H9 (cell line): ENCODE measurements at regions not wholly inside any gene's neighbourhood (a gene's known extent, or its start where the extent isn't known, plus 50 kb on each side); places are given as distances from the start of the nearest gene placed in this dataset.
"Not testable (repeated sequence)": the region's sequence is repeated elsewhere in the genome, so short reads cannot be mapped to it uniquely, and the experiment has no call there.

Experiments
- DNase-seq: peaks from one replicate; pipeline ENCODE4 v3.0.0-alpha.2; 2017
- H2AFZ ChIP-seq: one replicate; pipeline ENCODE4 v1.6.1; 2013; ENCODE audit warnings: mild to moderate bottlenecking, low read length, control low read depth, moderate library complexity
- H2AK5ac ChIP-seq: 2 replicates; pipeline ENCODE4 v1.6.1; 2013; ENCODE audit warnings: low read length, control low read depth, mixed read lengths; ENCODE audit not compliant: insufficient read length
- H2BK120ac ChIP-seq: one replicate; pipeline ENCODE4 v1.6.1; 2013; ENCODE audit warnings: low read depth, mild to moderate bottlenecking, low read length, control low read depth, inconsistent platforms; ENCODE audit not compliant: poor library complexity, severe bottlenecking
- H2BK12ac ChIP-seq: 2 replicates; pipeline ENCODE4 v1.6.1; 2013; ENCODE audit warnings: low read length, control low read depth, mixed read lengths, low read depth; ENCODE audit not compliant: insufficient read length
- H2BK15ac ChIP-seq: 2 replicates; pipeline ENCODE4 v1.6.1; 2013; ENCODE audit warnings: low read depth, low read length, control low read depth
- H2BK20ac ChIP-seq: one replicate; pipeline ENCODE4 v1.6.1; 2013; ENCODE audit warnings: low read depth, mild to moderate bottlenecking, low read length, control low read depth, inconsistent platforms; ENCODE audit not compliant: poor library complexity, severe bottlenecking
- H2BK5ac ChIP-seq: 2 replicates; pipeline ENCODE4 v1.6.1; 2013; ENCODE audit warnings: low read length, control low read depth, mixed read lengths; ENCODE audit not compliant: insufficient read length
- H3K14ac ChIP-seq: 2 replicates; pipeline ENCODE4 v1.6.1; 2013; ENCODE audit warnings: low read length, control low read depth; ENCODE audit not compliant: insufficient read depth
- H3K18ac ChIP-seq: 2 replicates; pipeline ENCODE4 v1.6.1; 2013; ENCODE audit warnings: low read depth, mild to moderate bottlenecking, mixed read lengths, low read length, control low read depth; ENCODE audit not compliant: insufficient read length
- H3K23ac ChIP-seq: 2 replicates; pipeline ENCODE4 v1.6.1; 2013; ENCODE audit warnings: low read length, control low read depth, mixed read lengths, low read depth; ENCODE audit not compliant: insufficient read length
- H3K23me2 ChIP-seq: 2 replicates; pipeline ENCODE4 v1.6.1; 2013; ENCODE audit warnings: low read depth, mild to moderate bottlenecking, mixed read lengths, low read length, control low read depth; ENCODE audit not compliant: insufficient read length, poor library complexity, severe bottlenecking
- H3K27ac ChIP-seq: 2 replicates; pipeline ENCODE4 v1.5.1; 2013; ENCODE audit warnings: low read length, control low read depth, mixed read lengths, low read depth; ENCODE audit not compliant: insufficient read length
- H3K27me3 ChIP-seq: 2 replicates; pipeline ENCODE4 v1.6.1; 2013; ENCODE audit warnings: low read length, control low read depth, inconsistent platforms; ENCODE audit not compliant: insufficient read depth
- H3K4ac ChIP-seq: 2 replicates; pipeline ENCODE4 v1.6.1; 2013; ENCODE audit warnings: low read depth, mild to moderate bottlenecking, control low read depth, inconsistent platforms, low read length, moderate library complexity
- H3K4me1 ChIP-seq: 2 replicates; pipeline ENCODE4 v1.6.1; 2013; ENCODE audit warnings: low read length, control low read depth, inconsistent platforms; ENCODE audit not compliant: insufficient read depth
- H3K4me2 ChIP-seq: 2 replicates; pipeline ENCODE4 v1.6.1; 2013; ENCODE audit warnings: low read length, control low read depth, mixed read lengths; ENCODE audit not compliant: insufficient read length, insufficient read depth
- H3K56ac ChIP-seq: 2 replicates; pipeline ENCODE4 v1.6.1; 2013; ENCODE audit warnings: low read depth, mild to moderate bottlenecking, mixed read lengths, low read length, control low read depth; ENCODE audit not compliant: insufficient read length
- H3K79me1 ChIP-seq: 2 replicates; pipeline ENCODE4 v1.6.1; 2013; ENCODE audit warnings: low read depth, mild to moderate bottlenecking, moderate library complexity, low read length, control low read depth, inconsistent platforms; ENCODE audit not compliant: insufficient read depth, poor library complexity, severe bottlenecking
- H3K79me2 ChIP-seq: 2 replicates; pipeline ENCODE4 v1.6.1; 2013; ENCODE audit warnings: low read length, control low read depth, inconsistent platforms; ENCODE audit not compliant: insufficient read depth
- H3K9ac ChIP-seq: 2 replicates; pipeline ENCODE4 v1.6.1; 2013; ENCODE audit warnings: low read length, control low read depth, mixed read lengths; ENCODE audit not compliant: insufficient read length; ENCODE audit errors: extremely low read depth
- H3K9me3 ChIP-seq: one replicate; pipeline ENCODE4 v1.6.1; 2013; ENCODE audit warnings: low read depth, low read length, inconsistent platforms; ENCODE audit not compliant: control insufficient read depth
- H3T11ph ChIP-seq: one replicate; pipeline ENCODE4 v1.6.1; 2013; ENCODE audit warnings: mild to moderate bottlenecking, low read length, control low read depth, inconsistent platforms
- H4K20me1 ChIP-seq: one replicate; pipeline ENCODE4 v1.6.1; 2013; ENCODE audit not compliant: control insufficient read depth, insufficient read length, insufficient read depth
- H4K5ac ChIP-seq: 2 replicates; pipeline ENCODE4 v1.6.1; 2013; ENCODE audit warnings: low read depth, mild to moderate bottlenecking, mixed read lengths, low read length, control low read depth; ENCODE audit not compliant: insufficient read length
- H4K8ac ChIP-seq: replicated peaks from 2 replicates; pipeline ENCODE4 v1.6.1; 2013; ENCODE audit warnings: low read length, control low read depth, mixed read lengths, low read depth; ENCODE audit not compliant: insufficient read length
- H4K91ac ChIP-seq: 2 replicates; pipeline ENCODE4 v1.6.1; 2013; ENCODE audit warnings: low read depth, mild to moderate bottlenecking, moderate library complexity, mixed read lengths, low read length, control low read depth; ENCODE audit not compliant: insufficient read length
- H3K27ac Mint-ChIP-seq, 3 experiments: 2 replicates in 2 of 3; 3 replicates in 1 of 3; pipeline ENCODE4 v1.8.0; 2020 to 2021; ENCODE audit warnings: mixed read lengths in 3 of 3, mild to moderate bottlenecking in 1 of 3, moderate library complexity in 1 of 3
- H3K27me3 Mint-ChIP-seq: 2 replicates; pipeline ENCODE4 v1.8.0; 2021; ENCODE audit warnings: low read depth, mild to moderate bottlenecking, moderate library complexity, mixed read lengths
- H3K36me3 Mint-ChIP-seq, 3 experiments: 2 replicates in 2 of 3; 3 replicates in 1 of 3; pipeline ENCODE4 v1.8.0; 2020 to 2021; ENCODE audit warnings: low read depth in 3 of 3, mixed read lengths in 3 of 3; ENCODE audit not compliant: insufficient read depth in 1 of 3
- H3K4me1 Mint-ChIP-seq, 2 experiments: 2 replicates each; pipeline ENCODE4 v1.8.0; 2020; ENCODE audit warnings: mixed read lengths in 2 of 2
- H3K4me3 Mint-ChIP-seq, 2 experiments: 2 replicates in 1 of 2; 3 replicates in 1 of 2; pipeline ENCODE4 v1.8.0; 2020 to 2021; ENCODE audit warnings: mild to moderate bottlenecking in 2 of 2, mixed read lengths in 2 of 2, moderate library complexity in 1 of 2
- H3K9me3 Mint-ChIP-seq, 2 experiments: 2 replicates in 1 of 2; 3 replicates in 1 of 2; pipeline ENCODE4 v1.8.0; 2020; ENCODE audit warnings: mild to moderate bottlenecking in 2 of 2, mixed read lengths in 2 of 2, moderate library complexity in 1 of 2
- WGBS: extraction: QIAGEN DNeasy Blood & Tissue Kit; methylation state at CpG from one replicate; pipeline ENCODE4 v1.1.7; 2013; ENCODE audit warnings: missing lambda C conversion rate, low lambda C conversion rate, mixed read lengths; ENCODE audit not compliant: insufficient read length; ENCODE audit errors: extremely low coverage; 5-methylcytosine and 5-hydroxymethylcytosine counted together

DNA sequence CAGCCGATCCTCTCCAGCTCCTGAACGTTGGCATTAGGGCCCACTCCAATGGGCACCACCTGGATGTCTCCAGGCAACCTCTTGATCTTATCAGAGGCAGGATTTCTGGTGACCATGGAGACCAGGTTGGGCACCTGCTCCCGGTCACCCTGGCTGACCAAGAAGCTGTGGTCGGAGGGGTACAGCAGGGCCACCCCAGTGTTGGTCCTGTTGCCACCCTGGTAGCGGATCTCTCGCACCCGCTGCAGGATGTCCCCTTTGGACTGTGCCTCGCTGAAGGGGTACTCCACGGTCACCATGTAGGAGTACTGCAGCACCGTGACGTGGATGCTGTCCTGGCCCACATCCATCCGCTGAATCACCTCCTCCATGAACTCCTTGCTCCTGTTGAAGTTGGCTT is 104.3 kb upstream of the CCT8L2 start:
- not testable (repeated sequence) for H4K8ac ChIP-seq, H2BK20ac ChIP-seq, H4K5ac ChIP-seq, H3K9ac ChIP-seq, H3K4me3 Mint-ChIP-seq, H2BK15ac ChIP-seq, H4K91ac ChIP-seq, H3K79me2 ChIP-seq, H3K4me1 Mint-ChIP-seq, DNase-seq, H3K27ac Mint-ChIP-seq, H3K23me2 ChIP-seq, H2BK12ac ChIP-seq, H2BK120ac ChIP-seq, H3K4me1 ChIP-seq, H3K18ac ChIP-seq, H3K27me3 ChIP-seq, H3K4ac ChIP-seq, H3K56ac ChIP-seq, H3K27me3 Mint-ChIP-seq, H3K79me1 ChIP-seq, H2BK5ac ChIP-seq, H2AFZ ChIP-seq, H4K20me1 ChIP-seq, H3K23ac ChIP-seq, H3K14ac ChIP-seq, H2AK5ac ChIP-seq, H3K4me2 ChIP-seq, H3K27ac ChIP-seq, H3T11ph ChIP-seq
- H3K9me3 ChIP-seq: peaks cover 85% of the 10 kb centered on the region
- Mint-ChIP-seq H3K9me3 (peaks cover 87 to 93% of the 10 kb centered on the region in 2 experiments), H3K36me3 (peaks cover 7 to 35% (median 21%) of the 10 kb centered on the region in 3 experiments; a peak in 6 of 7 replicates)
- WGBS: no CpG with 5 or more reads among the region's 12 CpGs
